K562 (cell line): ENCODE measurements at regions not wholly inside any gene's neighbourhood (a gene's known extent, or its start where the extent isn't known, plus 50 kb on each side); places are given as distances from the start of the nearest gene placed in this dataset.

Experiments
- GTF2E2 ChIP-seq: fragments of 200-800 bp; sonication (Bioruptor generic); IDR thresholded peaks from 2 replicates; pipeline ENCODE4 v1.6.1; 2016; ENCODE audit warnings: missing genetic modification characterization, missing compliant biosample characterization
- HDAC6 ChIP-seq: IDR thresholded peaks from 2 replicates; pipeline ENCODE4 v1.6.1; 2012; ENCODE audit warnings: low read depth, mild to moderate bottlenecking, control low read depth, inconsistent platforms, low read length, moderate library complexity
- PCBP2 ChIP-seq: fragments of 200-400 bp; formaldehyde crosslinking; IDR thresholded peaks from 2 replicates; pipeline ENCODE4 v1.6.1; 2018; ENCODE audit warnings: low read length, low read depth, mild to moderate bottlenecking, moderate library complexity; ENCODE audit not compliant: poor library complexity, severe bottlenecking
- PHB2 ChIP-seq: fragments of 450-650 bp; IDR thresholded peaks from 2 replicates; pipeline ENCODE4 v1.6.1; 2017; ENCODE audit warnings: low read depth
- RBFOX2 ChIP-seq: fragments of 200-400 bp; formaldehyde crosslinking; IDR thresholded peaks from 2 replicates; pipeline ENCODE4 v1.6.1; 2017; ENCODE audit warnings: low read depth, mild to moderate bottlenecking, low read length, moderate library complexity
- USF1 ChIP-seq: sonication (generic); formaldehyde crosslinking; IDR thresholded peaks from 2 replicates; pipeline ENCODE4 v1.9.0; 2022; ENCODE audit warnings: mild to moderate bottlenecking, missing genetic modification reagents
- ZNF3 ChIP-seq: fragments of 250-450 bp; sonication (Bioruptor Pico); IDR thresholded peaks from 2 replicates; pipeline ENCODE4 v1.5.0; 2021; ENCODE audit warnings: mild to moderate bottlenecking, moderate library complexity
- TF ChIP-seq, protein P1 (sequence below): sonication (generic); formaldehyde crosslinking; IDR thresholded peaks from 2 replicates; pipeline ENCODE4 v1.8.1; 2023; ENCODE audit warnings: mild to moderate bottlenecking, missing genetic modification reagents
- TF ChIP-seq, protein P2 (sequence below): sonication (generic); formaldehyde crosslinking; IDR thresholded peaks from 2 replicates; pipeline ENCODE4 v1.8.0; 2022; ENCODE audit warnings: mild to moderate bottlenecking, low read depth, missing genetic modification reagents

- TF ChIP-seq, protein P1, sequence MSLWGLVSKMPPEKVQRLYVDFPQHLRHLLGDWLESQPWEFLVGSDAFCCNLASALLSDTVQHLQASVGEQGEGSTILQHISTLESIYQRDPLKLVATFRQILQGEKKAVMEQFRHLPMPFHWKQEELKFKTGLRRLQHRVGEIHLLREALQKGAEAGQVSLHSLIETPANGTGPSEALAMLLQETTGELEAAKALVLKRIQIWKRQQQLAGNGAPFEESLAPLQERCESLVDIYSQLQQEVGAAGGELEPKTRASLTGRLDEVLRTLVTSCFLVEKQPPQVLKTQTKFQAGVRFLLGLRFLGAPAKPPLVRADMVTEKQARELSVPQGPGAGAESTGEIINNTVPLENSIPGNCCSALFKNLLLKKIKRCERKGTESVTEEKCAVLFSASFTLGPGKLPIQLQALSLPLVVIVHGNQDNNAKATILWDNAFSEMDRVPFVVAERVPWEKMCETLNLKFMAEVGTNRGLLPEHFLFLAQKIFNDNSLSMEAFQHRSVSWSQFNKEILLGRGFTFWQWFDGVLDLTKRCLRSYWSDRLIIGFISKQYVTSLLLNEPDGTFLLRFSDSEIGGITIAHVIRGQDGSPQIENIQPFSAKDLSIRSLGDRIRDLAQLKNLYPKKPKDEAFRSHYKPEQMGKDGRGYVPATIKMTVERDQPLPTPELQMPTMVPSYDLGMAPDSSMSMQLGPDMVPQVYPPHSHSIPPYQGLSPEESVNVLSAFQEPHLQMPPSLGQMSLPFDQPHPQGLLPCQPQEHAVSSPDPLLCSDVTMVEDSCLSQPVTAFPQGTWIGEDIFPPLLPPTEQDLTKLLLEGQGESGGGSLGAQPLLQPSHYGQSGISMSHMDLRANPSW (CRISPR knock-in tag) = no peak
- no peak for TF ChIP-seq ZNF3 (CRISPR knock-in tag)
- TF ChIP-seq PCBP2 = no peak
- TF ChIP-seq, protein P2, sequence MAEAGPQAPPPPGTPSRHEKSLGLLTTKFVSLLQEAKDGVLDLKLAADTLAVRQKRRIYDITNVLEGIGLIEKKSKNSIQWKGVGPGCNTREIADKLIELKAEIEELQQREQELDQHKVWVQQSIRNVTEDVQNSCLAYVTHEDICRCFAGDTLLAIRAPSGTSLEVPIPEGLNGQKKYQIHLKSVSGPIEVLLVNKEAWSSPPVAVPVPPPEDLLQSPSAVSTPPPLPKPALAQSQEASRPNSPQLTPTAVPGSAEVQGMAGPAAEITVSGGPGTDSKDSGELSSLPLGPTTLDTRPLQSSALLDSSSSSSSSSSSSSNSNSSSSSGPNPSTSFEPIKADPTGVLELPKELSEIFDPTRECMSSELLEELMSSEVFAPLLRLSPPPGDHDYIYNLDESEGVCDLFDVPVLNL (CRISPR knock-in tag) = no peak
- TF ChIP-seq GTF2E2 = no peak
- TF ChIP-seq HDAC6 = no peak
- no peak for TF ChIP-seq RBFOX2
- TF ChIP-seq PHB2 = no peak
- TF ChIP-seq USF1 = no peak
These were observed 142.0 kb upstream of the CBLB start (continued) for GRCh38 chr3:106010829-106011228.
